Caco-2 (cell line): ENCODE measurements at regions not wholly inside any gene's neighbourhood (a gene's known extent, or its start where the extent isn't known, plus 50 kb on each side); places are given as distances from the start of the nearest gene placed in this dataset.

ENCODE experiments used
- BruUV-seq: library from RNA; stranded (reverse); fragments of 400-500 nt; replicated peaks from 2 replicates; lab custom pipeline; 2021; lab: Mats Ljungman, UMichigan
- CTCF ChIA-PET: fragments of 300-600 bp; sonication (Branson Sonifier 250); formaldehyde crosslinking; loops from one replicate; lab custom pipeline; 2022; ENCODE audit warnings: antibody characterized with exemption; lab: Charles Lee
- POLR2A ChIA-PET: fragments of 300-600 bp; sonication (Branson Sonifier 250); formaldehyde crosslinking; loops from one replicate; lab custom pipeline; 2022; ENCODE audit warnings: antibody characterized with exemption; lab: Charles Lee
- DNase-seq, 2 experiments: peaks; one replicate each; pipeline versions ENCODE4 v3.0.0 to v3.0.0-alpha.2; 2020 to 2022
- H3K27me3 ChIP-seq: replicated peaks from 2 replicates; pipeline ENCODE4 v1.6.0; 2011; ENCODE audit warnings: low read length; ENCODE audit not compliant: control insufficient read depth, insufficient read depth
- H3K36me3 ChIP-seq: 2 replicates; pipeline ENCODE4 v1.5.1; 2011; ENCODE audit warnings: low read length; ENCODE audit not compliant: control insufficient read depth, insufficient read depth
- H3K4me1 ChIP-seq: fragments of 250-450 bp; sonication (Bioruptor Pico); 2 replicates; pipeline ENCODE4 v1.5.1; 2020; ENCODE audit warnings: mild to moderate bottlenecking
- H3K4me3 ChIP-seq: 2 replicates; pipeline ENCODE4 v1.5.1; 2011; ENCODE audit warnings: low read depth, mild to moderate bottlenecking, control low read depth, low read length
- H3K9me3 ChIP-seq: fragments of 250-450 bp; sonication (Bioruptor Pico); 2 replicates; pipeline ENCODE4 v1.5.1; 2020; ENCODE audit warnings: mild to moderate bottlenecking, moderate library complexity
- H3K27ac Mint-ChIP-seq: one replicate; pipeline ENCODE4 v1.8.0; 2022; ENCODE audit warnings: mixed read lengths; ENCODE audit not compliant: unreplicated experiment
- H3K27me3 Mint-ChIP-seq: one replicate; pipeline ENCODE4 v1.8.0; 2022; ENCODE audit warnings: mixed read lengths; ENCODE audit not compliant: insufficient read depth, unreplicated experiment
- H3K36me3 Mint-ChIP-seq: one replicate; pipeline ENCODE4 v1.8.0; 2022; ENCODE audit warnings: mild to moderate bottlenecking, mixed read lengths; ENCODE audit not compliant: insufficient read depth, unreplicated experiment
- H3K4me1 Mint-ChIP-seq: one replicate; pipeline ENCODE4 v1.8.0; 2022; ENCODE audit warnings: low read depth, mixed read lengths; ENCODE audit not compliant: unreplicated experiment
- H3K4me3 Mint-ChIP-seq: one replicate; pipeline ENCODE4 v1.8.0; 2022; ENCODE audit warnings: mild to moderate bottlenecking, moderate library complexity, mixed read lengths; ENCODE audit not compliant: unreplicated experiment
- H3K9me3 Mint-ChIP-seq: one replicate; pipeline ENCODE4 v1.8.0; 2022; ENCODE audit warnings: mixed read lengths; ENCODE audit not compliant: unreplicated experiment
- intact Hi-C: fragments of 100-400 bp; cut with micrococcal nuclease; formaldehyde crosslinking; loops from one replicate; pipeline ENCODE4 v1.10.0; 2022; ENCODE audit not compliant: unreplicated experiment
- TF ChIP-seq, protein P1 (sequence below), 2 experiments: fragments of 200-600 bp in 1 of 2; IDR thresholded peaks; 1 replicate in 1 of 2; 2 replicates in 1 of 2; pipeline versions ENCODE4 v1.5.1 to v1.8.0; 2011 to 2022; ENCODE audit warnings: antibody characterized with exemption in 1 of 2, control low read depth in 1 of 2, inconsistent platforms in 1 of 2, low read depth in 1 of 2, low read length in 1 of 2, mild to moderate bottlenecking in 1 of 2, moderate library complexity in 1 of 2; ENCODE audit not compliant: insufficient read depth in 1 of 2, severe bottlenecking in 1 of 2, unreplicated experiment in 1 of 2

GRCh38 chr14:51157012-51157411, 62.1 kb upstream of the TRIM9 start:
- Mint-ChIP-seq H3K27ac (no peak overlapping the region), H3K27me3 (no peaks in the 10 kb centered on the region), H3K36me3 (no peaks in the 10 kb centered on the region), H3K9me3 (no peaks in the 10 kb centered on the region), H3K4me1 (no peaks in the 10 kb centered on the region), H3K4me3 (no peak overlapping the region)
- BruUV-seq = no TSS peak
- TF ChIP-seq, protein P1, sequence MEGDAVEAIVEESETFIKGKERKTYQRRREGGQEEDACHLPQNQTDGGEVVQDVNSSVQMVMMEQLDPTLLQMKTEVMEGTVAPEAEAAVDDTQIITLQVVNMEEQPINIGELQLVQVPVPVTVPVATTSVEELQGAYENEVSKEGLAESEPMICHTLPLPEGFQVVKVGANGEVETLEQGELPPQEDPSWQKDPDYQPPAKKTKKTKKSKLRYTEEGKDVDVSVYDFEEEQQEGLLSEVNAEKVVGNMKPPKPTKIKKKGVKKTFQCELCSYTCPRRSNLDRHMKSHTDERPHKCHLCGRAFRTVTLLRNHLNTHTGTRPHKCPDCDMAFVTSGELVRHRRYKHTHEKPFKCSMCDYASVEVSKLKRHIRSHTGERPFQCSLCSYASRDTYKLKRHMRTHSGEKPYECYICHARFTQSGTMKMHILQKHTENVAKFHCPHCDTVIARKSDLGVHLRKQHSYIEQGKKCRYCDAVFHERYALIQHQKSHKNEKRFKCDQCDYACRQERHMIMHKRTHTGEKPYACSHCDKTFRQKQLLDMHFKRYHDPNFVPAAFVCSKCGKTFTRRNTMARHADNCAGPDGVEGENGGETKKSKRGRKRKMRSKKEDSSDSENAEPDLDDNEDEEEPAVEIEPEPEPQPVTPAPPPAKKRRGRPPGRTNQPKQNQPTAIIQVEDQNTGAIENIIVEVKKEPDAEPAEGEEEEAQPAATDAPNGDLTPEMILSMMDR (IDR thresholded peaks at IDR 0.05; ENCODE audit: insufficient read depth in 1 of 2, low read depth in 1 of 2, low read length in 1 of 2, severe bottlenecking in 1 of 2, unreplicated experiment in 1 of 2) = peak; percentile 53 to 55
- peak in 1 of 2 experiments; percentile 32 for DNase-seq
- H3K27me3 ChIP-seq = no peaks in the 10 kb centered on the region
- H3K9me3 ChIP-seq = no peaks in the 10 kb centered on the region
- intact Hi-C loops = loop anchor here (1.0 to 2.0 kb wide), 2 partner anchors 62 to 620 kb away; no protein-coding TSS in a partner anchor
- H3K36me3 ChIP-seq = no peaks in the 10 kb centered on the region
- H3K4me3 ChIP-seq = no peak overlapping the region
- CTCF ChIA-PET = interaction anchor here (0.6 to 1.0 kb wide), 2 partner anchors 62 to 196 kb away, joined by 3 to 22 read pairs; no protein-coding TSS in a partner anchor
- H3K4me1 ChIP-seq = no peaks in the 10 kb centered on the region
- POLR2A ChIA-PET = no interaction called here

DNA sequence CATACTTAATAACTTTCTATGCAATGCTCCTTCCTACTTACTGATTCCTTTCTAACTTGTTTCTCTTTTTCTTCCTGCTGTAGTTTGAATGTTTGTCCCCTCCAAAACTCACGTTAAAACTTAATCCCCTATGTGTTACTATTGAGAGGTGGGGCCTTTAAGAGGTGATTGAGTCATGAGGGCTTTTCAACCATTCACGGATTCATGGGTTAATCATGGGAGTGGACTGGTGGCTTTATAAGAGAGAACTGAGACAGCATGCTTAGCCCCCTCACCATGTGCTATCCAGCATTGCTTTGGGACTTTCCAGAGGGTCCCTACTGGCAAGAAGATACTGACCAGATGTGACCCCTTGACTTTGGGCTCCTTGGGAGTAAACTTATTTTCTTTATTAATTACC, 66.0 kb upstream of the TRIM9 start:
- Mint-ChIP-seq H3K27ac (no peak overlapping the region), H3K27me3 (peaks cover 3% of the 10 kb centered on the region), H3K4me1 (no peaks in the 10 kb centered on the region), H3K36me3 (no peaks in the 10 kb centered on the region), H3K4me3 (no peak overlapping the region), H3K9me3 (no peaks in the 10 kb centered on the region)
- DNase-seq = no peak
- POLR2A ChIA-PET = no interaction called here
- H3K27me3 ChIP-seq = no peaks in the 10 kb centered on the region
- BruUV-seq = no TSS peak
- H3K4me1 ChIP-seq = no peaks in the 10 kb centered on the region
- TF ChIP-seq, protein P1 (IDR thresholded peaks at IDR 0.05; ENCODE audit: insufficient read depth in 1 of 2, low read depth in 1 of 2, low read length in 1 of 2, severe bottlenecking in 1 of 2, unreplicated experiment in 1 of 2) = no peak
- no peak overlapping the region for H3K4me3 ChIP-seq
- H3K9me3 ChIP-seq = no peaks in the 10 kb centered on the region
- intact Hi-C loops = no loop called here
- H3K36me3 ChIP-seq = no peaks in the 10 kb centered on the region
- CTCF ChIA-PET = no interaction called here

DNA sequence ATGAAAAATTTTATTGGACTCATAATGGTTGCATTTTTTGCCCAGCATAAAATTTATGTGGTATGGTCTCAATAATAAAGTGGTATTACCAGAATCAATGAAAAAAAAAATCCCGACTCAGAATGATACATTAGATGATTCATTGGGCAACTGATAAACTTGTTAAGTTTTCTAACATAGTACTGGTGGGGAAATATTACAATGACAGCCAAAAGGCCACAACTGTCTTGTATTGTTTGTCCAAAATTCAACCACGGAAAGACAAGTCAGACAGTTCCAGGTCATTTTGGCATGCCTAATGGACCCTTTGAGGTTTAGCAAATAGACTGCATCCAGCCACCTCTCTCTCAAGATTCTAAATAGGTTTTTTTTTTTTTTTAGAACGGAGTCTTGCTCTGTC, 70.5 kb upstream of the TRIM9 start:
- Mint-ChIP-seq H3K36me3 (no peaks in the 10 kb centered on the region), H3K4me1 (no peaks in the 10 kb centered on the region), H3K4me3 (no peak overlapping the region), H3K27me3 (peaks cover 3% of the 10 kb centered on the region), H3K27ac (no peak overlapping the region), H3K9me3 (no peaks in the 10 kb centered on the region)
- intact Hi-C loops = no loop called here
- Histone ChIP-seq H3K9me3 (no peaks in the 10 kb centered on the region), H3K27me3 (no peaks in the 10 kb centered on the region), H3K4me1 (no peaks in the 10 kb centered on the region), H3K4me3 (no peak overlapping the region), H3K36me3 (no peaks in the 10 kb centered on the region)
- TF ChIP-seq, protein P1 (IDR thresholded peaks at IDR 0.05; ENCODE audit: insufficient read depth in 1 of 2, low read depth in 1 of 2, low read length in 1 of 2, severe bottlenecking in 1 of 2, unreplicated experiment in 1 of 2) = no peak
- DNase-seq = no peak
- CTCF ChIA-PET = no interaction called here
- POLR2A ChIA-PET = no interaction called here
- no TSS peak for BruUV-seq
